HG02642 (cell line): ENCODE measurements at regions not wholly inside any gene's neighbourhood (a gene's known extent, or its start where the extent isn't known, plus 50 kb on each side); places are given as distances from the start of the nearest gene placed in this dataset.
A peak's percentile ranks its signal among the peaks of the same experiment; 100 is the strongest.
"Not testable (repeated sequence)": the region's sequence is repeated elsewhere in the genome, so short reads cannot be mapped to it uniquely, and the experiment has no call there.

Source experiments
- ATAC-seq: cut with Tn5 transposase; IDR thresholded peaks from one replicate; pipeline ENCODE4 v1.9.1; 2021; ENCODE audit warnings: mild to moderate bottlenecking; ENCODE audit not compliant: unreplicated experiment, poor library complexity

DNA sequence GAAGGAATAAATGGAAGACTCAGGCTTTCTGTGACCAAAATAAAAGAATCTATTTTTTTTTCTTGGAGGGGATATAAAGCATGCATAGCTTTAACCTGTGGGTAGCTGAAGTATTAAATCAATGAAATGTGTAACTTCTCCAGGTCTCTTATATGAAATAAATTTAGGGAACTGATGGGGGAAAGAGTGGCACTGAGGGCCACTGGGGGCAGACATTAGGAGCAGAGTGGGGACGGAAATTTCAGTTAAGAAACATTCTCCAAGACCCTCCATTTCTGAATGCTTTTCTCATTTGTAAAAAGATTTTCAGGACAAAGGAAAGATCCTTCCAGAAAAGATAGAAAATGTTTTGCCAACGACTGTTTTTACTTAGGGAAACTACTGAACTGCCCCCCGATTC lies 131.0 kb downstream of the GPX5 start:
- ATAC-seq = no peak

DNA sequence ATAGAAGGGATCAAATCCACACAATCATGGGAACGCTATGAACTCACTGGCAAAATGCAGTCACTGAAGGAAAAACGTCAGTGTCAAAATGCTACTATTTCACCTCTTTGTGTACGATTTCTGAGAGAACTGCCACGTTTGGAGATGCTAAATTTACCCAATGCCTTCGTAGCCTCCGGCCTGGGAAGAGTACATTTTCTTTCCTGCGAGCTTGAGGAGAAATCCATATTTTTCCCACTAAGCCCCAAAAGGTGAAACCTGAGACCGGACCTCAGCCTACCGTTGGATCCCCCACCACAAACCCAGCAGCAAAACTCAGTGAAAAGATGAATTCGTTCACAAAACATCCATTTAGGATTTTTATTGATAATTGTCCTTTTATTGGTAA lies 131.7 kb downstream of the GPX5 start:
- no peak for ATAC-seq

DNA sequence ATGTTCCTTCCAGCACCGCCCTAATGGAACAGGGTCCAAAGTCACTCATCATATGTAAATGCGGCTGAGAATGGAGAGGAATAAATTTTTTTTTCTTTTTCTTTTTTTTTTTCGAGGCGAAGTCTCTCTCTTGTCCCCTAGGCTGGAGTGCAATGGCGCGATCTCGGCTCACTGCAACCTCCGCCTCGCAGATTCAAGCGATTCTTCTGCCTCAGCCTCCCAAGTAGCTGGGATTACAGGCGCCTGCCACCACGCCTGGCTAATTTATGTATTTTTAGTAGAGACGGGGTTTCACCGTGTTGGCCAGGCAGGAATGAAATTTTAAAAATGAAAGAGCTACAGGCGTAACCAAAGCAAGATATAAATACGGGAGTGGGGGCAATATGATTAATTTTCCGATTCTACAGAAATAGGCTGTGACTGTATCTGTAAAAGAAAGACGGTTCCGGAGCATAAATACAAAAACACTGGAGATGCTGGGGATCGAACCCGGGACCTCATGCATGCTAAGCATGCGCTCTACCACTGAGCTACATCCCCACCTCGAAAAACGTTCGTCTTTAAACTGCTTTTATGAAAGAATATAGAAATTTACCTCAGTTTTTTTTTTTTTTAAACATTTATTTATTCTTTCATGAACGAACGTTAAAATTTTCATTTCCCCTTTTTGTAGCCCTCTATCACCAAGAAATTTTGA lies 132.2 kb downstream of the GPX5 start:
- ATAC-seq = peak; percentile 81

DNA sequence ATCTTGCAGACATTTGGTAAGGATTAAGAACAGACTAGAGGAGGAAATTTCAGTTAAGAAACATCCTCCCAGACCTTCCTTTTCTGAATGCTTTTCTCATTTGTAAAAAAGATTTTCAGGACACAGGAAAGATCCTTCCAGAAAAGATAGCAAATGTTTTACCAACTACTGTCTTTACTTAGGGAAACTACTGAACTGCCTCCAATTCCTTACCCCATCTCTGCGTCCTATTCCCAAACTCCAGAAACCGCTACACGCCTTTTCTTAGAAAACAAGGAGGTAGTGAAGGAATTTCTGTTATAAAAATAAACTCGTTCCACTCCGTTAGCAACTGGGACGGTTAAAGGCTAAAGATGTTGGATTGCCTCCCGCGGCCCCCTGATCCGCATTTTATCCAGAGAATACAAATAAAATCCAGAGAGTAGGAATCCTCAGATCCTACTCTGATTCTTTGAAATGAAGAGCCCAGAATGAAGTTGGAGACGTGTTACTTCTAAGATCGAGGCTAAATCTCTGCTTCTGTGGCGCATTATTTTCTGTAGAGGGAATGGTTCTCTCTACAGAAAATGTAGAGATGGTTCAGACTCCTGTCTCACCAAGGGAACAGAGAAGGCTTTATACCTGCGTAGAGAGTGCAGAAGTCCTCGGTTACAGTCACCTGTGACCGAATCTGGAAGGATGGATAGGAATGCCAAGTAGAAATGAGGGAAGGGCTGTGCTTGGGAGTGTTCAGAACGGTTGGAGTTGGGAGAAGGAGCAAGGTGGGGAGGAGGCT lies 133.0 kb downstream of the GPX5 start:
- ATAC-seq = no peak

DNA sequence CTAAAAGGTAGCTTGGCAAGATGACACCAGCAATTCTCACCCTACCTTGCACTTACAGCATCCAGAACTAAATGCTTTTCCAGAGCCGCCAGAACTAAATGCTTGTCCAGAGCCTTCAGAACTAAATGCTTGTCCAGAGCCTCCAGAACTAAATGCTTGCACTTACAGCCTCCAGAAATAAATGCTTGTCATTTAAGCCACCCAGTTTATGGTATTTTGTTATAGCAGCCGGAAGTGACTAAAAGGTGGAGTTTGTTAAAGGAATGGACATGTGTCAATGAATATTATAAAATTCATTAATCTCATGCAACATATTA lies 133.5 kb downstream of the GPX5 start:
- no peak for ATAC-seq

DNA sequence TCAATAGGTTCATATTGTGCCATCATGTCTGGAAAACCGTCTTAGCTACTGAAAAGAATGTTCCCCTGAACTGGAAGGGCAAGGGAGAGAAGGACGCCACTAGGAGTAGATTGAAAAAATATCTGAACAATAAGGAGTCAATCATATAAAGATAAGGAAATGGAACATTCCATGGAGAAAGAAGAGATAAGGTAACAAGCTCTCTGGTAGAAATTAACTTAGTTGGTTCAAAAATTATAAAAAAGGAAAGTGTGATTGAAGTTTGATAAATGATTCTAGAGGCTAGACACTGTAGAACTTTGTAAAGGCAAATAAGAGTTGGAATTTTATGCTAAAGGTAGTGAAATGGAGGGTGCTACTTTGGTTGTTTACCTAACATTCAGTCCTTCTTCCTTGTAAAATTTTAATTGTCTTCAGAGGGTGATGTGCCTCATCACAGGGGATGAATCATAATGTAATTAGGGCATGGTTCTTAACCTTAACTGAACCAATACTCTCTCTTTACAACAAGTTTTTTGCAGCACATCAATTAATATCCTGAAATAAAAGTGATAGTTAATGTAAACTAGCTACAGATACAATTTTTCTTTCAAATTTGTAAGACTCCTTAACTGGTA lies 135.5 kb downstream of the GPX5 start:
- ATAC-seq = no peak

DNA sequence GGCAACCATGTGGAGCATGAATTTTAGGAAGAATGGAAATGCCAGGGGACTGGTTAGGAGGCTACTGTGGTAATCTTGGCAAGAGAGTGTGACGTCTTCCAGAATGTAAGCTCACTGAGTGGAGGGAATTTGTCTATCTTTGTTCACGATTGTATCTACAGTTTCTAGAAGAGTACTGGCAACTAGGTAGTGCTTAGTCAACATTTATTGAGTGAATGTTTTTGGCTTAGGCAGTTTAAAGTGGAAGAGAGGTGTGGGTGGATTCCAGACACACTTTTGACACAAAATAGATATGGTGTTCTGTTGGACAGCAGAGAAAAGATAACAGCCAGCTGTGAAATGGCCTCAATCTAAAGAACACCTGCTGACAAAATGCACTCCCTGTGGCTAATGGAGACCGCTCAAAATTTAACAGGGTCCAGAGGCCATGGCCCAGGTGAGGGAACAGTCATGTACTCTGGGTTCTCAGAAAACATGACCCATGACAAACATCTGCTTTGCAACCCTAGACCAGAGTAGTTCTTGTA lies 139.3 kb downstream of the GPX5 start:
- ATAC-seq = no peak

DNA sequence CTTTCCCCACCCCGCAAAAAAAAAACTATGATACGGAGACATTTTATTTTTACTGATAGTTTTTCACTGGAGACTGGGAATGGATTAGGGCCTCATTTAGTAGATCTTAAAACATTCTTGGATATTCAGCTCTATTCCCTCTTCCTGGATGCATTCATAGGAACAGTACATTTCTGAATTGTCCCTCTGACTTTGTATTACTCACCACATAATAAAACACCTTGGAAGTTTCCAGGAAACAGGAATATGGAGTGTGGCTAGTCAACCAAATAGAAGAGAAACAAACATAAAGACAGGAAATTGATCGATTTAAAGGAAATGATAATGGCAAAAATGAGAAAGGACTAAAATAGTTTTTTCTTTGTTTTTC lies 147.7 kb downstream of the GPX5 start:
- ATAC-seq = no peak

DNA sequence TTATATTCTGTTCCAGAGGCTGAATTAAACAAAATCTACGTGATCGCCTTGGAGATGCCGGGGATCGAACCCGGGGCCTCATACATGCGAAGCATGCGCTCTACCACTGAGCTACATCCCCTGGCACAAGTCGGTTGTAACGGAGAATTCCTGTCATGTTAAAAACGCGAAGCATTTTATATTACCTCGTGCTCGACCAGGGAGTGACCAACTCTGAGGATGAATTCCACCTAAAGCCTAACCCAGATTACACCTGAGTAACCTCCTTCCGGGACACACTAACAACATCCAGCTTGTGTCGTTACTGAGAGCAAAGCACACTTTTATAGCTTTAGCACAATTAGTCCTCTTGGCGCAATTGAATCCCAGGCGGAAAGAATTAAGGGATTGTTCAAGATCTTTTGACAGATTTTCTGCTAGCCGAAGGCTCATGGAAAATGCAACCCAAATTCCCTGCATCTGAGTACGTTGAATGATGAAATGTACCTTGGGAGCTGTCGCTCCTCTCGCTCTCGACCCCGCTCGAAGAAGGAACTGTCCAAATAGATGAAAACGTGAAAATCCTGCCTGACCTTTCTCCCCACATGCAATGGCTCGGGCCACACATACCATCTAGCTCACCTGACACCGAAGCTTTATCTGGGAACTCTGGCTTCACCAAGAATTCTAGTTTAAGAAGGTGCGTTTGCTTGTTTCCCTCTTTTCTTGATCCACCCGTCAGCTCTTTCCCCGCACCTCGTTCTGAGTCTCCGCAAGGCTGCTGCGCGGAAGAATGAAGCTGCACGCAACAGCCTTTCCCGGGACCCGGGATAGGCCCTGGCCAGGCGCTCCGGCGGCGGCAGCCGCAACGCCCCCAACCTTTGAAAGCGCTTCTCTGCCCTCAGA lies 148.3 kb downstream of the GPX5 start:
- no peak for ATAC-seq

DNA sequence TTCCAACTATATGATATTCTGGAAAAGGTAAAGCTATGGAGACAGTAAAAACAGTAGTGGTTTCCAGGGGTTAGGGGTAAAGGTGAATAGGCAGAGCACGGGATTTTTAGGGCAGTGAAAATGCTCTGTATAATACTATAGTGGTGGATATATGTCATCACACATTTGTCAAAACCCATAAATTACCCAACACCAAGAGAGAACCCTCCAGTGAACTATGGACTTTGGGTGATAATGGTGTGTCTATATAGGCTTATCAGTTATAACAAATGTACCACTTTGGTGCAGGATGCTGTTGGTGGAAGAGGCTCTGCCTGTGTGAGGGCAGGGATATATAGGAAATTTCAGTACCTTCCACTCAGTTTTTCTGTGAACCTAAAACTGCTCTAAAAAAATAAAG lies 149.9 kb downstream of the GPX5 start:
- ATAC-seq = no peak

DNA sequence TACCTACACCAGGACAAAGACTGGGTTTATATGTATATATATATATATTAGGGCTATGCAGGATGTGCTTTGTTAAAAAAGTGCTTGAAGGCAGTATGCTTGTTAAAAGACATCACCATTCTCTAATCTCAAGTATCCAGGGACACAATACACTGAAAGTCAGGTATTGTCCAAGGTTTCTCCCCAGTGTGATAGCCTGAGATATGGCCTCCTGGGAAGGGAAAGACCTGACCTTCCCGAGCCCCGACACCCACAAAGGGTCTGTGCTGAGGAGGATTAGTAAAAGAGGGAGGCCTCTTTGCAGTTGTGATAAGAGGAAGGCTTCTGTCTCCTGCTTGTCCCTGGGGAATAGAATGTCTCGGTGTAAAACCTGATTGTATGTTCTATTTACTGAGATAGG lies 156.9 kb downstream of the GPX5 start:
- no peak for ATAC-seq

DNA sequence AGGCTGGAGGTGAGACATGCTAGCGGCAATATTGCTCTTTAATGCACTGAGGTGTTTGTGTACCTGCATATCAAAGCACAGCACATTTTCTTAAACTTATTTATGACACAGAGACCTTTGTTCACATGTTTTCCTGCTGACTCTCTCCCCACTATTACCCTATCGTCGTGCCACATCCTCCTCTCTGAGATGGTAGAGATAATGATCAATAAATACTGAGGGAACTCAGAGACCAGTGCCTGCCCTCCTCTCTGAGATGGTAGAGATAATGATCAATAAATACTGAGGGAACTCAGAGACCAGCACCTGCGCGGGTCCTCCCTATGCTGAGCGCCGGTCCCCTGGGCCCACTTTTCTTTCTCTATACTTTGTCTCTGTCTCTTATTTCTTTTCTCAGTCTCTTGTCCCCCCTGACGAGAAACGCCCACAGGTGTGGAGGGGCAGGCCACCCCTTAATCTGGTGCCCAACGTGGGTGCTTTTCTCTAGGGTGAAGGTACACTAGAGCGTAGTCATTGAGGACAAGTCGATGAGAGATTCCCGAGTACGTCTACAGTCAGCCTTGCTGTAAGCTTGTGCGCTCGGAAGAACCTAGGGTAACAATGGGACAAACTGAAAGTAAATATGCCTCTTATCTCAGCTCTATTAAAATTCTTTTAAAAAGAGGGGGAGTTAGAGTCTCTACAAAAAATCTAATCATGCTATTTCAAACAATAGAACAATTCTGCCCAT lies 157.4 kb downstream of the GPX5 start:
- not testable (repeated sequence) for ATAC-seq

DNA sequence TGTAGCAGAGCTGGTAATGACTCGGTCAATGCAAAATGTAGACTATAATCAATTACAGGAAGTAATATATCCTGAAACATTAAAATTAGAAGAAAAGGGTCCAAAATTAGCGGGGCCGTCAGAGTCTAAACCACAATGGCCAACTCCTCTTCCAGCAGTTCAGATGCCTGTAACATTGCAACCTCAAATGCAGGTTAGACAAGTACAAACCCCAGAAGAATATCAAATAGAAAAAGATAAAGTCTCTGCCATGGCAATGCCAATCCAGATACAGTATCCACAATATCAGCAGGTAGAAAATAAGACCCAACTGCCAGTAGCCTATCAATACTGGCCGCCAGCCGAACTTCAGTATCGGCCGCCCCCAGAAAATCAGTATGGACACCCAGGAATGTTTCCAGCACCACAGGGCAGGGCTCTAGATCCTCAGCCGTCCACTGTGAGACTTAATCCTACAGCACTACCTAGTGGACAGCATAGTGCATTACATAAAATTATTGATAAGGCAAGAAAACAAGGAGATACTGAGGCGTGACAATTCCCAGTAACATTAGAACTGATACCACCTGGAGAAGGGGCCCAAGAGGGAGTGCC lies 158.4 kb downstream of the GPX5 start:
- no peak for ATAC-seq

DNA sequence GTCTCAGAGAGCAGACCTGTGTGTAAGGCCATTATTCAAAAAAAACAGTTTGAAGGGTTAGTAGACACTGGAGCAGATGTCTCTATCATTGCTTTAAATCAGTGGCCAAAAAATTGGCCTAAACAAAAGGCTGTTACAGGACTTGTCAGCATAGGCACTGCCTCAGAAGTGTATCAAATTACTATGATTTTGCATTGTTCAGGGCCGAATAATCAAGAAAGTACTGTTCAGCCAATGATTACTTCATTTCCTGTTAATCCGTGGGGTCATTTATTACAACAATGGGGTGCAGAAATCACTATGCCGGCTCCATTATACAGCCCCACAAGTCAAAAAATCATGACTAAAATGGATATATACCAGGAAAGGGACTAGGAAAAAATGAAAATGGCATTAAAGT lies 160.3 kb downstream of the GPX5 start:
- not testable (repeated sequence) for ATAC-seq

DNA sequence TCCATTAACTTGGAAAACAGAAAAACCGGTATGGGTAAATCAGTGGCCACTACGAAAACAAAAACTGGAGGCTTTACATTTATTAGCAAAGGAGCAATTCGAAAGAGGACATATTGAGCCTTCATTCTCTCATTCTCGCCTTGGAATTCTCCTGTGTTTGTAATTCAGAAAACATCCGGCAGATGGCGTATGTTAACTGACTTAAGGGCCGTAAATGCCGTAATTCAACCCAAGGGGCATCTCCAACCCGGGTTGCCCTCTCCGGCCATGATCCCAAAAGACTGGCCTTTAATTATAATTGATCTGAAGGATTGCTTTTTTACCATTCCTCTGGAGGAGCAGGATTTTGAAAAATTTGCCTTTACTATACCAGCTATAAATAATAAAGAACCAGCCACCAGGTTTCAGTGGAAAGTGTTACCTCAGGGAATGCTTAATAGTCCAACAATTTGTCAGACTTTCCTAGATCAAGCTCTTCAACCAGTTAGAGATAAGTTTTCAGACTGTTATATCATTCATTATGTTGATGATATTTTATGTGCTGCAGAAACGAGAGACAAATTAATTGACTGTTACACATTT lies 160.9 kb downstream of the GPX5 start:
- ATAC-seq = not testable (repeated sequence)

DNA sequence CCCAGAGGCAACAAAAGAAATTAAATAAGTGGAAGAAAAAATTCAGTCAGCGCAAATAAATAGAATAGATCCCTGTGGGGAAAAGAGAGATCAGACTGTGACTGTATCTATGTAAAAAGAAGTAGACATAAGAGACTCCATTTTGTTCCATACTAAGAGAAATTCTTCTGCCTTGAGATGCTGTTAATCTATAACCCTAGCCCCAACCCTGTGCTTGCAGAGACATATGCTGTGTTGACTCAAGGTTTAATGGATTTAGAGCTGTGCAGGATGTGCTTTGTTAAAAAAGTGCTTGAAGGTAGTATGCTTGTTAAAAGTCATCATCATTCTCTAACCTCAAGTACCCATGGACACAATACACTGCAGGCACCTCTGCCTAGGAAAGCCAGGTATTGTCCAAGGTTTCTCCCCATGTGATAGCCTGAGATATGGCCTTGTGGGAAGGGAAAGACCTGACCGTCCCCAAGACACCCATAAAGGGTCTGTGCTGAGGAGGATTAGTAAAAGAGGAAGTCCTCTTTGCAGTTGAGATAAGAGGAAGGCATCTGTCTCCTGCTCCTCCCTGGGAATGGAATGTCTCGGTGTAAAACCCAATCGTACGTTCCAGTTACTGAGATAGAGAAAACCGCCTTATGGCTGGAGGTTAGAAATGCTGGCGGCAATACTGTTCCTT lies 161.8 kb downstream of the GPX5 start:
- ATAC-seq = not testable (repeated sequence)

DNA sequence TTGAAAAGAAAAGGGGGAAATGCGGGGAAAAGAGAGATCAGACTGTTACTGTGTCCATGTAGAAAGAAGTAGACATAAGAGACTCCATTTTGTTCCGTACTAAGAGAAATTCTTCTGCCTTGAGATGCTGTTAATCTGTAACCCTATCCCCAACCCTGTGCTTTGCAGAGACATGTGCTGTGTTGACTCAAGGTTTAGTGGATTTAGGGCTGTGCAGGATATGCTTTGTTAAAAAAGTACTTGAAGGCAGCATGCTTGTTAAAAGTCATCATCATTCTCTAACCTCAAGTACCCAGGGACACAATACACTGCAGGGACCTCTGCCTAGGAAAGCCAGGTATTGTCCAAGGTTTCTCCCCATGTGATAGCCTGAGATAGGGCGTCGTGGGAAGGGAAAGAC lies 166.3 kb downstream of the GPX5 start:
- ATAC-seq = not testable (repeated sequence)

DNA sequence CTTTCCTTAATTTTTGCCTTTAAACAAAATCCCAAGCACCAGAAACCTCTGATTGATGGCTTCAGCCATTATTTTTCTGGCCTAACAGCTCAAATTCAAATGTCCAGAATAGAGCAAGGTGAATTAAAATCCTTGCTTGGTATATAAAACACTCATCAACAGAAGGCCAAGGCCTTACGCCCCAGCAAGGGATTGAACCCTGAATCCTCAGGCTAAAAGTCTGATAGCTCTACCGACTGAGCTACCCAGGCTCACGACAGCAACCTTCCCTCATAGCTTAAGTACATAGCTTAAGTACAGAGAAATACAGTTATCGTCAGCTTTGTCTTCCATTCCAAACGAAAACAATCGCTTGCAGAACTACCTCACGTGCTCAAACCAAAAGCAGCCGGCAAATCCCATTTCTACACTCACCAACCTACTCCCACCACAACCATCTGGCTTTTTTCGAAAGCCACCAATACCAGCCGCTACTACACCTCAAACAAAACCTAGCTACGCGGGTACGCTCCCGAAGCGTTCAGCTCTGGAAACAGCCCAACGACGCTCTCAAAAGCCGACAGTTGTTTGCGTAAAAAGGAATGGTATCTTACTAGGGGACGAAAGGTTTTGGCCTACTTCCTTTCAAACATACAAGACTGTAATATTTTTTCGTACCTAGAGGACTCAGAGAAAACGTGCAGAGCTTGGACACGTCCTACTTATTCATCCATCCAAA lies 167.5 kb downstream of the GPX5 start:
- ATAC-seq = no peak
